IgD-negative memory B cell (primary cell): ENCODE measurements at regions not wholly inside any gene's neighbourhood (a gene's known extent, or its start where the extent isn't known, plus 50 kb on each side); places are given as distances from the start of the nearest gene placed in this dataset.
A peak's percentile ranks its signal among the peaks of the same experiment; 100 is the strongest.

ENCODE experiments used
- H3K27ac Mint-ChIP-seq, 3 donors: one replicate each; pipeline ENCODE4 v1.8.0; 2020 to 2022; ENCODE audit warnings: mild to moderate bottlenecking in 3 of 3, mixed read lengths in 3 of 3, moderate library complexity in 1 of 3
- H3K27me3 Mint-ChIP-seq: one replicate; pipeline ENCODE4 v1.8.0; 2021; ENCODE audit warnings: mixed read lengths
- H3K36me3 Mint-ChIP-seq: one replicate; pipeline ENCODE4 v1.8.0; 2020; ENCODE audit warnings: mild to moderate bottlenecking, mixed read lengths
- H3K4me1 Mint-ChIP-seq, 3 donors: one replicate each; pipeline ENCODE4 v1.8.0; 2020 to 2022; ENCODE audit warnings: mixed read lengths in 3 of 3, mild to moderate bottlenecking in 1 of 3
- H3K4me3 Mint-ChIP-seq, 4 donors: one replicate each; pipeline ENCODE4 v1.8.0; 2020 to 2022; ENCODE audit warnings: mild to moderate bottlenecking in 4 of 4, mixed read lengths in 4 of 4, moderate library complexity in 3 of 4
- H3K9me3 Mint-ChIP-seq, 3 donors: one replicate each; pipeline ENCODE4 v1.8.0; 2020 to 2021; ENCODE audit warnings: mixed read lengths in 3 of 3, mild to moderate bottlenecking in 1 of 3

DNA sequence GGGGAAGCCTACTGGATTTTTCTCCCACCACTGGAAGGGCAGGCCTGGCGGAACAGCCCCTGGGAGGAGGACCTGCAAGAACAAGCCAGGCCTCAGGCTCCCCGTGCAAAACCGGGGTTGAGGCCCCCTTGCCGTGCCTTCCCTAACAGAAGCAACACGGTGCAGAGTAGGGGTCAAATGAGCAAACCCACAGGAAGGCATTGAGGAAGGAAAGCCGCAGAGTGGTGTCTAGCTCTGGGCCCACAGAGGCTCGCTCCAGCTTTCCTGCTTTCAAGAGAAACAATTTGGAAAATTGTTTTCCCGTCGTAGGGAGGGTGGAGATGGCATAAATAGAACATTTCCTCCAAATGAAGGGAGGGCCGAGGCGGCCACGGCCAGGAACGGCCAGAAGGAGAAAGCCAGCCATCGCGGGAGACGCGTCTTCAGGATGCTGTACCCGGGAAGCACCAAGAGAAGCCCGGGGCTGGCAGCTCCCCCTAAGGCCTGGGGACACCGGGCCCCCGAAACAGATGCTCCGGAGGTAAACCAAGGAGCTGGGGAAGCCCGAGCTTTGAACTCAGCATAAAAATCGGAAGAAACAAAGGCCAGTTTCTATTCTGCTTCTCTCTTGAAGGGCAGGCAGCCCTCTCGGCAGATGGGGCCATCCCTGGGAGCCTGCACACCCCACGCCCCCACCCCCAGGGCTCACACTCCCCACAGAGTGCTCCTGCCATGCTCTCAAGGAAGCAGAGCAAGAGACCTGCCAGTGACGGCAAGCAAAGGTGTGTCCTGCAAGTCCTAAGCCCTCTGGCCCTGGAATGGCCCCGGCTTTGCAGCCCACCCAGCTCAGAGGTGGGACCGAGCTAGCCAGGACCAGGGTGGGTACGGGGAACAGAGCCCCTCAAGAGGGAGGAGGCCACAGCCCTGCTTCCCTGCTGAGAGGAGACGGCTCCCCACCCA is 92.0 kb downstream of the RBFOX3 start:
- H3K4me1 Mint-ChIP-seq, result peaks cover 0 to 1% (median 0%) of the 10 kb centered on the region in 3 donors
- no peaks in the 10 kb centered on the region for H3K36me3 Mint-ChIP-seq
- H3K4me3 Mint-ChIP-seq, result no peak overlapping the region

DNA sequence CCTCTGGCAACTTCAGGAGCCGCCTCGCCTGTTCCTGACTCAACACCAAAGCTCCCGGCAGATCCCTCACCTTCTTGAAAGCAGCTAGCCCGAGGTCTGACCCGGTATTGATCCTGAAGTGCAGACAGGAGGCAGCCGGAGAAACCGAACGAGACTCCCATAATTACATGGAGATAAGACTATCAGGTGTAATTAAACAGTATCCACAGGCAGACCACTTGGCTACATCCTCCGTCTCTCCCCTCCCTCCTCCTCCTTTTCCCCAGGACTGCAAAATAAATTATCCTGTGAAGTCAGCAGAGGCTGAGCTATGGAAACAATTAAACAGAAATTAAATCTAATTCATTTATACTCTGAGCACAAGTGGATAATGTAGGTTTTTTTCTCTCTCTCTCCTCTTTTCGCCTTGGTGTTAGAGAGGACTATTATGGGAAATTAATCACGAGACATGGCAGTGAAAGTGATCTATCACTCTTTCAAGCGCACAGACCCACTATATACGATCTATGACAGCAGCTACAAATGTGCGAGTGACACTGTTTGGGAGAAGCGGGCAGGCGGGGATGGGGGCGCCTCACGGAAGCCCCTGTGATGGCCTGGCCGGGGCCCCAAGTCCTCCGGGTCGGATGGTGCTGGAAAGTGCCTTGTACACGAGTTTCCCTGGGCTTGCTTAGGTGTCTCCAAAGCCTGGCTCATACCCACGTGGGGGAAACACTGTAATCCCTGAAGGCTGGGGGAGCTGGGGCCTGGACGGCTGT is 92.8 kb downstream of the RBFOX3 start:
- H3K9me3 Mint-ChIP-seq, result no peaks in the 10 kb centered on the region
- H3K4me3 Mint-ChIP-seq, result no peak overlapping the region
- peaks cover 0 to 1% (median 0%) of the 10 kb centered on the region in 3 donors for H3K4me1 Mint-ChIP-seq
- peaks cover 9% of the 10 kb centered on the region for H3K27me3 Mint-ChIP-seq
- H3K27ac Mint-ChIP-seq, result peak overlapping the region in 1 of 3 donors; percentile 59
- no peaks in the 10 kb centered on the region for H3K36me3 Mint-ChIP-seq

More for the DNA sequence above, 92.0 kb downstream of the RBFOX3 start:
- Mint-ChIP-seq H3K9me3 (no peaks in the 10 kb centered on the region), H3K27me3 (peaks cover 10% of the 10 kb centered on the region), H3K27ac (no peak overlapping the region)

DNA sequence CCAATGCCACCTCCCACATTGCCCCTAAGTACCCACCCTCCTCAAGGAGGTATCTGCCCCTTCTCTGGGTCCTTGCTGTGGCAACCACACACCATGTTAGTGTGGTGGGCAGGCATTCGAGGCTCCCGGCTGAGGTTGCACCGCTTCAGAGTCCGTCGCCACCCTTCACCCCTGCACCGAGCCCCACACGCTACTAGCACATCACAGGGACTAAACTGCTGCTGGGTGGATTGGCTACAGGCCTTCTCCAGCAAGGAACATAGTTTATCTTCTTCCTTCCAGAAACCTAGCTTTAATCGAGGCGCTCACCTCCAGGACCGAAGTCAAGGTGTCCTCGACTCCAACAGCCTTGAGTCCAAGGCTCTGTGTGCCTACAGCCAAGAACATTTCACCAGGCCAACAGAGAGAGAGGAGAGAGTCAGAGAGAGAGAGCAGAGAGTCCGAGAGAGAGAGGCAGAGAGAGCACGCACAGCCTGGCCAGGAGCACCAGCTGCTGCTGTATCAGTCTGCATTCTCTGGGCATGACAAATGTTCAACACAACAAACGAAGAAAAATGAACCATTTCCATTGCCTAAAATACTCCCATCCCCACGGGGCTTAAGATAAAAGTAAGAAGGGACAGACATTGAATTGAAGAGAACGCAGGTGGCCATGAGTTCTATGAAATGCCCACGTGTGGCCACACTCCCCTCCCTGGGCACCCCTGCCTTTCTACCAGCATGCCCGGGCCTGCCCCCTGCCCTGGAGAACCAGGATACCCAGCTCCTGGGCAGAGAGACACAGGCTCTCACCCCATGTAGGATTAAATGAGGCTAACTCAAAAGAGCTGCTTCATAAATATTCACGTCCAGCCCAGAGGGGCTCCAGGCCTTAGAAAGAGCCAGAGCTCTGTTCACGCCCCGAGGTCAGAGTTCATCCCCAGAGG is 94.9 kb downstream of the RBFOX3 start:
- no peak overlapping the region for H3K4me3 Mint-ChIP-seq
- H3K9me3 Mint-ChIP-seq, result peaks cover 0 to 3% (median 0%) of the 10 kb centered on the region in 3 donors
- peaks cover 0 to 1% (median 0%) of the 10 kb centered on the region in 3 donors for H3K4me1 Mint-ChIP-seq
- peaks cover 9% of the 10 kb centered on the region for H3K27me3 Mint-ChIP-seq
- no peaks in the 10 kb centered on the region for H3K36me3 Mint-ChIP-seq
- no peak overlapping the region for H3K27ac Mint-ChIP-seq

DNA sequence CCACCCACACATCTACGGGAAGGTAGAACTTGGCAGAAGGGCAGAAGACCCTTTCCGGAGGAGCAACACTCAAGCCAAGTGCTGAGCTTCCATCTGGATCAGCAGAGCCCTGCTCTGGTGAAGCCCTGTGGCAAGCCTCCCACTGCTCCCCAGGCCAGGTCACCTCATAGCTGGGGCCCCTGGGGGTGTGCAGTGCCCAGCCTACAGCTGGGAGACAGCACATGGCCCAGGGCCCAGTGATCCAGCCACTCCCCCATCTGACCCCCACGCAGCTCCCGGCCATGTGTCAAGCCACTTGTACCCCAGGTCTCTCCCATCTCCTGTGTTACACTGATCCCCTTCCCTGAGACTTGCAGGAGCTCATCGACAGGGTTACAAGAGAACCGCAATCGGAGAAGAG is 95.7 kb downstream of the RBFOX3 start:
- peaks cover 3% of the 10 kb centered on the region for H3K36me3 Mint-ChIP-seq
- H3K27ac Mint-ChIP-seq, result no peak overlapping the region
- H3K9me3 Mint-ChIP-seq, result peaks cover 0 to 3% (median 0%) of the 10 kb centered on the region in 3 donors
- no peak overlapping the region for H3K4me3 Mint-ChIP-seq
- H3K4me1 Mint-ChIP-seq, result peaks cover 0 to 1% (median 0%) of the 10 kb centered on the region in 3 donors
- peaks cover 9% of the 10 kb centered on the region for H3K27me3 Mint-ChIP-seq

DNA sequence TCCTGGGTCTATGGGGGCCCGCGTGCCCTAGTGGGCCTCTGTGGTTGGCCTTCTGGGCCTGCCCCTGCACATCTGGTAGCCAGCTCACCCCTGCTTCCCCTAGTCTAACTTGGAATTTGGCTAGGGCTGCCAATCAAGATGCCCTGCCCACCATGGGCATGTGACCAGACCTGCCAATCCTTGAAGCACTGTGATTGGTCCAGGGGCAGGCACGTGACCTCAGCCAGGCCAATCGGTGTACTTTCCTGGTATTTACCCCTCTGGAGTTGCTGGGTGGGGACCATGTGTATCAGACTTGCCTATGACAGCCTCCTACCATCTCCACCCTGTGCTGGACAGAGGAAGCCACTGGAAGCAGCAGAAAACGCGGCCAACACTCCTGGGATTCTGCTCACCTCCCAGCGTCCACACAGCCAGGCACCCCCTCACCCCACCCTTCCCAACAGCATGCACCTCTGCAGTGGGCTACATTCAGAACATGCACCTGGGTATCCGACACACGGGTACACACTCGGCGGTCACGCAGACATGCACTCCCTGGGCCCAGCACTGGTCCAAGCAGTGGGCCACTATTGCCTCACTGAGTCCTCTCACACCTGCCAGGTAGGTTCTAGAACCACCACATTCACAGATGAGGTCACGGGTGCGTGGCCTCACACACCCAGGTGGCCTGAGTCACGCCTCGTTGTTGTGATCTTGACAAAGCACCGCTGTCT is 96.9 kb downstream of the RBFOX3 start:
- Mint-ChIP-seq H3K27me3 (peaks cover 9% of the 10 kb centered on the region), H3K4me3 (no peak overlapping the region)

DNA sequence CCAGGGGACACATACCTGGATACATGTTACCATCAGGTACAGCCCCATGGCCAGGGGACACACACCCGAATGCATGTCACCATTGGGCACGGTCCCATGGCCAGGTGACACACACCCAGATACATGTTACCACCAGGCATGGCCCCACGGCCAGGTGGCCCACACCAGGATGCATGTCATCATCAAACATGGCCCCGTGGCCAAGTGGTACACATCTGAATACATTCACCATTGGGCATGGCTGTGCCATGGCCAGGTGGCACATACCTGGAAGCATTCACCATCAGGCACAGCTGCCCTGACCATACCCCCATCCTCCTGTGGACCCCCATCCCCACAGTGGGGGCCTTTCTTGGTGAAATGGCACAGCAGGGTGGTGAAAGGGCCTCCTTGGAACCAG is 97.6 kb downstream of the RBFOX3 start:
- H3K4me1 Mint-ChIP-seq, result peaks cover 0 to 1% (median 0%) of the 10 kb centered on the region in 3 donors
- H3K36me3 Mint-ChIP-seq, result peaks cover 3% of the 10 kb centered on the region
- H3K27me3 Mint-ChIP-seq, result peaks cover 6% of the 10 kb centered on the region
- H3K4me3 Mint-ChIP-seq, result no peak overlapping the region
- no peak overlapping the region for H3K27ac Mint-ChIP-seq
- peaks cover 0 to 3% (median 0%) of the 10 kb centered on the region in 3 donors for H3K9me3 Mint-ChIP-seq

More for the DNA sequence above, 96.9 kb downstream of the RBFOX3 start:
- Mint-ChIP-seq H3K4me1 (peaks cover 0 to 1% (median 0%) of the 10 kb centered on the region in 3 donors), H3K9me3 (peaks cover 0 to 3% (median 0%) of the 10 kb centered on the region in 3 donors), H3K36me3 (peaks cover 3% of the 10 kb centered on the region), H3K27ac (no peak overlapping the region)

DNA sequence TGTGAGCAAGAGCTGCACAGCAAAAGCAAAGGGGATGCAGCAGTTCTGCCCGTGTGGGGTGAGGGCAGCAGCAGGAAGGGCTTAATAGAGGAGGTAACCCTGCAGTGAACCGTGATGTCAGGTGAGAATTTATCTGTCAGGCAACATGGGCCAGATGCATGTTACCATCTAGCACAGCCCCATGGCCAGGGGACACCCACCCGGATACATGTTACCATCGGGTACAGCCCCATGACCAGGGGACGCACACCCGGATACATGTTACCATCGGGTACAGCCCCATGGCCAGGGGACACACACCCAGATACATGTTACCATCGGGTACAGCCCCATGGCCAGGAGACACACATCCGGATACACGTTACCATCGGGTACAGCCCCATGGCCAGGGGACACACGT is 99.4 kb downstream of the RBFOX3 start:
- no peaks in the 10 kb centered on the region for H3K4me1 Mint-ChIP-seq
- peaks cover 3% of the 10 kb centered on the region for H3K36me3 Mint-ChIP-seq
- no peak overlapping the region for H3K27ac Mint-ChIP-seq
- H3K4me3 Mint-ChIP-seq, result no peak overlapping the region
- H3K9me3 Mint-ChIP-seq, result peaks cover 0 to 3% (median 0%) of the 10 kb centered on the region in 3 donors
- H3K27me3 Mint-ChIP-seq, result no peaks in the 10 kb centered on the region

DNA sequence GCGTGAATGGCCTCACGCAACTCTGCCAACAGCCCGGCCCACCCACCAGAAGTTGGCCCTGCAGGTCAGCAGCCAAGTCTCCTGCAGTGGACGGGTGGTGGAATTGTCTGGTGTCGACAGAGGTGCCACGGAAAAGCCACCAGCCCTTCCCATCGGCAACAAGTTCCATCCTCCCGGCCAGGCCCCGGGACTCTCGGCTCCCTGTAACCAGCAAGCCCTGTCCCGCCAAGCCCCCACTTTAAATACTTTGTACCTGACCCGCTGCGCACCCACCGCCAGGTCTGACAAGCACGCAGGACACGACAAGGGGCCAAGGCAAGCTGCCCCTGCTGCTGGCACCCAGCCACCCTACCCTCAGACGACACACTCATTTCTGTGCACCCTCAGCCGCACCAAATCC is 100.8 kb downstream of the RBFOX3 start:
- Mint-ChIP-seq H3K4me1 (no peaks in the 10 kb centered on the region), H3K27ac (no peak overlapping the region), H3K9me3 (peaks cover 0 to 3% (median 2%) of the 10 kb centered on the region in 3 donors), H3K36me3 (peaks cover 3% of the 10 kb centered on the region), H3K27me3 (peaks cover 1% of the 10 kb centered on the region), H3K4me3 (no peak overlapping the region)

DNA sequence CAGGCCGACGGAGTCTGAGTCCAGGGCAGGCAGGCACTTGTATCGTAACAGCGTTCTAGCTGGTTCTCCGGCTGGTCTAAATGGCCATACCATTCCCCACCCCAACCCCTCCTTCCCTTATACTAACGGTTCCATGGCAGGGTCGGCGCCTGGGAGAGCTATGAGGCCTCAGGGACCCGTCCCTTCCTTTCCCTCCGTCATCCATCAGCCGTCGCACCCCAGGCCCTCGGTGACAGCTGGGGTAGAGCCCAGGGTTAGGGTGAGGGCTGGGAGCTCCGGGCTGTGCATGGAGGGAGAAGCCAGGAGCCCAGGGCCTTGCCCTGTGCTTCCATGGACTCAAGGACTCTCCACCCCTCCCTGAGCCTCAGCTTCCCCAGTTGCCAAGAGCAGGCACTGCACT is 101.4 kb downstream of the RBFOX3 start:
- no peaks in the 10 kb centered on the region for H3K4me1 Mint-ChIP-seq
- no peak overlapping the region for H3K4me3 Mint-ChIP-seq
- peaks cover 3% of the 10 kb centered on the region for H3K36me3 Mint-ChIP-seq
- H3K27ac Mint-ChIP-seq, result no peak overlapping the region
- peaks cover 1% of the 10 kb centered on the region for H3K27me3 Mint-ChIP-seq
- peaks cover 0 to 3% (median 2%) of the 10 kb centered on the region in 3 donors for H3K9me3 Mint-ChIP-seq

DNA sequence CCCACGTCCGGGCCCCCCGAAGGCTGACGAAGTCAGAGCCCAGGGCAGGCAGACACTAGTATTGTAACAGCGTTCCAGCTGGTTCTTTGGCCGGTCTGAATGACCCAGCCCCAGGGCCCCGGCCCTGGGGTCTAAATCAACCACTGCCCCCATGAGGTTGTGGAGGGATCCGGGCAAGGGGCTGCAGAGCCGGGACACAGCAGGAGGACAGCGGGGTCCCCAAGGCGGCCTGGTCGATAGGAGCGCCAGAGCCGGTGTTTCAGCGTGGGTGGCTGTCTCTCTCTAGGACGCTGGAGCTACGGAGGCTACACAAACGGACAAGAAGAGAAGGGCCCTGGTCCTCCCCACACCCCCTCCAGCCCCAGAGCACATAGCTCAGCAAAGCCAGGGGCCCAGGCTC is 101.8 kb downstream of the RBFOX3 start:
- Mint-ChIP-seq H3K27me3 (peaks cover 1% of the 10 kb centered on the region), H3K4me1 (no peaks in the 10 kb centered on the region), H3K9me3 (peaks cover 0 to 3% (median 2%) of the 10 kb centered on the region in 3 donors), H3K36me3 (peaks cover 3% of the 10 kb centered on the region), H3K27ac (no peak overlapping the region), H3K4me3 (no peak overlapping the region)

DNA sequence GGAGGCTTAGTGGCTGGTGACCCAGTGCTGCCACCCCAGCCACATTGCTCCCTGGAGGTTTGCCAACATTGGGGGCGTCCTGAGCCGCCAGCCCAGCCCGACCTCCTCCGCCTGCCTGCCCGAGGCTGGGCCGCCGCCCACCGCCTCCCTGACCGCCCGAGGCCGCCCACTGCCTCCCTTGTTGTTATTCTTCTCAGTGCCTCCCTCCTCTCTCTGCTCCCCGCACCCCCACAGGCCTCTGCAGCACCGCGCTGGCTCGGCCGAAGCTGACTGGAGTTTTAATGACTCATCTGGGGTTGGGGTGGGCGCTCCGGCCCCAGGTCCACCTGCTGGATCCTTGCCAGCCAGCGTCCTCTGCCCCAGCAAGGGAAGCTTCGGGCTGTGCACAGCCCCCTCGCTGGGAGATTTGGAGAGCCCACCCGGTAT is 102.5 kb downstream of the RBFOX3 start:
- Mint-ChIP-seq H3K4me1 (no peaks in the 10 kb centered on the region), H3K27ac (no peak overlapping the region), H3K4me3 (no peak overlapping the region), H3K27me3 (peaks cover 1% of the 10 kb centered on the region), H3K9me3 (peaks cover 0 to 3% (median 2%) of the 10 kb centered on the region in 3 donors), H3K36me3 (peaks cover 3% of the 10 kb centered on the region)

DNA sequence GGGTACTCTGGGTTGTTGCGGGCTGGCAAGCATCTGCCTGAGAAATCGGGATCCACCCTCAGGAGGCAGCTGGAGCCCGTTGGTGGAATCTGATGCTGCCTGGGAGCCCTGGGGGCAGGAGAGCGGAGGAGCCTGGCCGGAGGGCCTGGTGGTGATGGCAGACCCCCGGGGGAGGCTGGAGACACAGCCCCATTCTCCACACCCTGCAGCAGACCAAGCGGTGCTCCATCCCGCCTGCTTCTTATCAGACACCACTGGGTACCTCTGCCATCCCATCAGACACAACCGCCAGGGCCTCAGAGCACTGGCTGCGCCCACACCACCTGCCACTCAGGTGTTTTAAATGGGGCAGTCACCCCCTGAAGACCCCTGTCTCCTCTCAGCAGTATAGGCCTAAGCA is 103.9 kb downstream of the RBFOX3 start:
- no peaks in the 10 kb centered on the region for H3K4me1 Mint-ChIP-seq
- peaks cover 3% of the 10 kb centered on the region for H3K36me3 Mint-ChIP-seq
- H3K27me3 Mint-ChIP-seq, result peaks cover 1% of the 10 kb centered on the region
- H3K9me3 Mint-ChIP-seq, result peaks cover 0 to 3% (median 2%) of the 10 kb centered on the region in 3 donors
- H3K4me3 Mint-ChIP-seq, result no peak overlapping the region
- H3K27ac Mint-ChIP-seq, result no peak overlapping the region

DNA sequence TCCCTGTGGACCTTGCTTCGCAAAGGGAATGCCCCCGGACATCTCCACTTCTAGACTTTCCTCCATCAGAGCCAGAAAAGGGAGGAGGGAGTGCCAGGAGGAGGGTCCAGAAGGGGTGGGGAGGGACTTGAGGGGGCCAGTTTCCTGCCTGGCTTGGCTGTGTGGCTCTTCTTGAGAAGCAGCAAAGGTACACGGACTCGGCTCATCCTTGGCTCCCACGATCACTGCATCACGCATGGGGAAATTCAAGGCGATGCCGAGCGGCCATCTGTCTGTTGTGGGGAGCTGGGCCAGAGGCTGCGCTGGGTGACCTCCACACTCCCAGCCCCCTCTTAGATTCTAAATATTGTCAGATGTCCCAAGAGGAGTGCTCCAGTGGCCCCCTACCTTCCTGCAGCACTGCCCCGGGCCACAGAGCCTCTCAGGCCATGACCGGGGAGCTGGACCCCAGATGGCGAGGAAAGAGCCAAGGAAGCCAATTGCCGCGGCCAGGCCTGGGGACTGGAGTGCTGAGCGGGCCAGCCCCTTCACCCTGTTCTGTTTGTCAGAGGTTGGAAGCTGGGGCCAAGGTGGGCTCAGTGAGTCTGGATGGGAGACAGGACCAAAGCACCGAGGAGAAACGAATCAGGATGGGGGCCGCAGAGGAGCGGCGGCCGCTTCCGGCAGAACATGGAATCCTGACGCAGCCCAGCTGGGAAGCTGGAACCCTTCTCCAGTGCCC is 104.5 kb downstream of the RBFOX3 start:
- Mint-ChIP-seq H3K4me3 (no peak overlapping the region), H3K9me3 (peaks cover 0 to 2% (median 2%) of the 10 kb centered on the region in 3 donors), H3K27ac (no peak overlapping the region), H3K27me3 (peaks cover 4% of the 10 kb centered on the region), H3K4me1 (no peaks in the 10 kb centered on the region), H3K36me3 (peaks cover 3% of the 10 kb centered on the region)
